GM23248 (cell line): ENCODE measurements at regions not wholly inside any gene's neighbourhood (a gene's known extent, or its start where the extent isn't known, plus 50 kb on each side); places are given as distances from the start of the nearest gene placed in this dataset.

Experiments used
- EZH2 ChIP-seq: fragments of 200-600 bp; sonication (generic); IDR thresholded peaks from 2 replicates; pipeline ENCODE4 v1.6.1; 2018; ENCODE audit warnings: antibody characterized with exemption, mild to moderate bottlenecking; ENCODE audit not compliant: insufficient read depth, poor library complexity, severe bottlenecking
- EZH2phosphoT487 ChIP-seq: fragments of 200-600 bp; sonication (generic); IDR thresholded peaks from 2 replicates; pipeline ENCODE4 v1.6.1; 2018; ENCODE audit warnings: antibody characterized with exemption, moderate library complexity, mild to moderate bottlenecking, low read depth; ENCODE audit not compliant: insufficient read depth

- TF ChIP-seq EZH2 (no peak), EZH2phosphoT487 (no peak)
These were observed 1258.6 kb downstream of the PCDH9 start for GRCh38 chr13:65971541-65971940.
